Gastrocnemius medialis (tissue), 4 donors: ENCODE measurements at regions not wholly inside any gene's neighbourhood (a gene's known extent, or its start where the extent isn't known, plus 50 kb on each side); places are given as distances from the start of the nearest gene placed in this dataset.

Source experiments
- POLR2A ChIP-seq, 2 donors: fragments of 450-650 bp; IDR thresholded peaks; one replicate each; pipeline ENCODE4 v1.6.1; 2017; ENCODE audit warnings: antibody characterized with exemption in 2 of 2, mild to moderate bottlenecking in 2 of 2, moderate library complexity in 2 of 2
- TF ChIP-seq, protein P1 (sequence below), 5 experiments: fragments of 450-650 bp in 3 of 5; fragments of 200-600 bp in 2 of 5; sonication (generic) in 2 of 5; IDR thresholded peaks in 4 of 5; conservative IDR thresholded peaks in 1 of 5; 1 replicate in 4 of 5; 2 replicates in 1 of 5; pipeline ENCODE4 v1.5.1; 2016 to 2019; ENCODE audit warnings: antibody characterized with exemption in 5 of 5, mild to moderate bottlenecking in 3 of 5, moderate library complexity in 3 of 5

DNA sequence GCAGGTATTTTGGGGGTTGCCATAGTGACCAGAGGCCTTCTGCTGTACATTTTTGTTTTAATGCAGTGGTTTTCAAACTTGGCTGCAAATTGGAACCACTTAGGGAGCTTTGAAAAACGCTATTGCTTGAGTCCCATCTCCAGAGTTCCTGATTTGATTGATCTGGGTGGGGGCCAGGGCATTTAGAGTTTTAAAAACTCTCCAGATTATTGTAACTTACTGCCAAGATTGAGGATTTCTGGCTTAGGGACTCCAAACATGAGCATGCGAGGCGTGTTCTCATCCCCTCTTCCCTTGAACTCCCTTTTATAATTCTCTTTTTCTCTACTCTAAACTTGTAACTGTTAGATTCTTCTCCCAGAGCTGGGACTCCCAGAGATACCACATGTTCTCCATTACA is 340.8 kb upstream of the SUCLG2 start:
- TF ChIP-seq, protein P1, sequence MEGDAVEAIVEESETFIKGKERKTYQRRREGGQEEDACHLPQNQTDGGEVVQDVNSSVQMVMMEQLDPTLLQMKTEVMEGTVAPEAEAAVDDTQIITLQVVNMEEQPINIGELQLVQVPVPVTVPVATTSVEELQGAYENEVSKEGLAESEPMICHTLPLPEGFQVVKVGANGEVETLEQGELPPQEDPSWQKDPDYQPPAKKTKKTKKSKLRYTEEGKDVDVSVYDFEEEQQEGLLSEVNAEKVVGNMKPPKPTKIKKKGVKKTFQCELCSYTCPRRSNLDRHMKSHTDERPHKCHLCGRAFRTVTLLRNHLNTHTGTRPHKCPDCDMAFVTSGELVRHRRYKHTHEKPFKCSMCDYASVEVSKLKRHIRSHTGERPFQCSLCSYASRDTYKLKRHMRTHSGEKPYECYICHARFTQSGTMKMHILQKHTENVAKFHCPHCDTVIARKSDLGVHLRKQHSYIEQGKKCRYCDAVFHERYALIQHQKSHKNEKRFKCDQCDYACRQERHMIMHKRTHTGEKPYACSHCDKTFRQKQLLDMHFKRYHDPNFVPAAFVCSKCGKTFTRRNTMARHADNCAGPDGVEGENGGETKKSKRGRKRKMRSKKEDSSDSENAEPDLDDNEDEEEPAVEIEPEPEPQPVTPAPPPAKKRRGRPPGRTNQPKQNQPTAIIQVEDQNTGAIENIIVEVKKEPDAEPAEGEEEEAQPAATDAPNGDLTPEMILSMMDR (IDR thresholded peaks at IDR 0.05 in 4 of 5, conservative IDR thresholded peaks at IDR 0.05 in 1 of 5): no peak
- TF ChIP-seq POLR2A (IDR thresholded peaks at IDR 0.05): no peak
